T47D (cell line): ENCODE measurements at regions not wholly inside any gene's neighbourhood (a gene's known extent, or its start where the extent isn't known, plus 50 kb on each side); places are given as distances from the start of the nearest gene placed in this dataset.

Experiments used
- DNase-seq, 2 experiments: peaks; one replicate each; pipeline versions ENCODE4 v3.0.0 to v3.0.0-alpha.2; 2011 to 2012; ENCODE audit warnings: low read depth in 1 of 2, low spot score in 1 of 2
- JUND ChIP-seq: IDR thresholded peaks from 2 replicates; pipeline ENCODE4 v1.6.1; 2012; ENCODE audit warnings: low read depth
- in situ Hi-C: cut with HindIII; loops from 2 replicates; pipeline ENCODE4 v1.10.0; 2016; ENCODE audit warnings: low sequenced_read_pairs, low pct_unique_long_range_greater_than_20kb

DNA sequence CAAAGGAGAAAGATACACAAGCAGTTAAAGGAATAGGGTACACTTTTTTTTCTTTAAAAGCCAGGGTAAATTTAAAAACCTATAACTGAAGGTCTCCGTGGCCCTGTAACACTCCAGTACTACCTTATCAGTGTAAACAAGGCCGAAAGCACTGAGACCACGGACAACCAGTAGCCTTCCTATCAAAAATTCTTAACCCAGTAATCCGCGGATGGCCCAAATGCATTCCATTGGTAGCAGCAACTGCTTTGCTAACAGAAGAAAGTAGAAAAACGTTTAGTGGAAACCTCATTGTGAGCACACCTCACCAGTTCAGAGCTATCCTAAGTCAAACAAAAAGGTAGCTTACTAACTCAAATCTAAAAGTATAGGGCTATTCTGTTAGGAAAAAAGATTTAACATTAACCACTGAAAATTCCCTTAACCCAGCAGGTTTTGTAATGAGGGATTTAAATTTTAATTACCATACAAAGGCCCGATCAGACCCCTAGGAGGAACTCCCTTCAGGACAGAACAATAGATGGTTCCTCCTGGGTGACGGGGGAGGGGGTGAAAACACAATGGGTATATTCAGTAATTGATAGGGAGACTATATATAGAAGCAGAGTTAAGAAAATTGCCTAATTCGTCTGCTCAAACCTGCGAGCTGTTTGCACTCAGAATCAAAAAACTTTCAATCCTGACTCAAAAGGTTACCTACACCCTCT is 50.8 kb upstream of the CWC22 start:
- in situ Hi-C loops = no loop called here
- no peak for DNase-seq
- TF ChIP-seq JUND = no peak
